ENCODE measurements at regions not wholly inside any gene's neighbourhood (a gene's known extent, or its start where the extent isn't known, plus 50 kb on each side); places are given as distances from the start of the nearest gene placed in this dataset.
"Not testable (repeated sequence)": the region's sequence is repeated elsewhere in the genome, so short reads cannot be mapped to it uniquely, and the experiment has no call there.

- Histone ChIP-seq H3K4me3 (ENCODE audit: severe bottlenecking) (no peak overlapping the region), H3K9me3 (ENCODE audit: severe bottlenecking) (no peaks in the 10 kb centered on the region), H3K36me3 (ENCODE audit: low read depth) (no peaks in the 10 kb centered on the region), H3K27ac (ENCODE audit: poor library complexity, severe bottlenecking) (no peak overlapping the region), H3K27me3 (ENCODE audit: insufficient read depth, poor library complexity, severe bottlenecking) (no peaks in the 10 kb centered on the region), H3K4me1 (ENCODE audit: insufficient read depth, poor library complexity, severe bottlenecking) (no peaks in the 10 kb centered on the region)
- DNase-seq (ENCODE audit: low spot score) (no peak), ATAC-seq (ENCODE audit: low read depth) (no peak)
- no peak for TF ChIP-seq CTCF (IDR thresholded peaks at IDR 0.05; ENCODE audit: poor library complexity, severe bottlenecking)
Observed at GRCh38 chr19:29884466-29884865, 57.6 kb upstream of the URI1 start.

- not testable (repeated sequence) for DNase-seq (ENCODE audit: low spot score); H3K27me3 ChIP-seq (ENCODE audit: insufficient read depth, poor library complexity, severe bottlenecking); H3K27ac ChIP-seq (ENCODE audit: poor library complexity, severe bottlenecking); H3K9me3 ChIP-seq (ENCODE audit: severe bottlenecking); H3K4me3 ChIP-seq (ENCODE audit: severe bottlenecking); ATAC-seq (ENCODE audit: low read depth); H3K4me1 ChIP-seq (ENCODE audit: insufficient read depth, poor library complexity, severe bottlenecking); H3K36me3 ChIP-seq (ENCODE audit: low read depth)
Observed at GRCh38 chr19:29886106-29886505, 55.9 kb upstream of the URI1 start.

GRCh38 chr19:29886586-29886985 is 55.5 kb upstream of the URI1 start:
- TF ChIP-seq CTCF (IDR thresholded peaks at IDR 0.05; ENCODE audit: poor library complexity, severe bottlenecking), result no peak
- no peak overlapping the region for H3K4me3 ChIP-seq (ENCODE audit: severe bottlenecking)
- DNase-seq (ENCODE audit: low spot score) (no peak), ATAC-seq (ENCODE audit: low read depth) (no peak)
- H3K4me1 ChIP-seq (ENCODE audit: insufficient read depth, poor library complexity, severe bottlenecking), result no peaks in the 10 kb centered on the region
- no peaks in the 10 kb centered on the region for H3K9me3 ChIP-seq (ENCODE audit: severe bottlenecking)
- H3K36me3 ChIP-seq (ENCODE audit: low read depth), result no peaks in the 10 kb centered on the region
- no peak overlapping the region for H3K27ac ChIP-seq (ENCODE audit: poor library complexity, severe bottlenecking)
- H3K27me3 ChIP-seq (ENCODE audit: insufficient read depth, poor library complexity, severe bottlenecking), result no peaks in the 10 kb centered on the region

- DNase-seq (ENCODE audit: low spot score), result no peak
- no peak overlapping the region for H3K27ac ChIP-seq (ENCODE audit: poor library complexity, severe bottlenecking)
- H3K4me1 ChIP-seq (ENCODE audit: insufficient read depth, poor library complexity, severe bottlenecking), result no peaks in the 10 kb centered on the region
Observed at GRCh38 chr19:29887442-29887855, 54.6 kb upstream of the URI1 start.

GRCh38 chr19:29888047-29888446 is 54.0 kb upstream of the URI1 start:
- H3K4me3 ChIP-seq (ENCODE audit: severe bottlenecking); H3K27me3 ChIP-seq (ENCODE audit: insufficient read depth, poor library complexity, severe bottlenecking); ATAC-seq (ENCODE audit: low read depth); H3K9me3 ChIP-seq (ENCODE audit: severe bottlenecking); H3K27ac ChIP-seq (ENCODE audit: poor library complexity, severe bottlenecking); DNase-seq (ENCODE audit: low spot score); H3K36me3 ChIP-seq (ENCODE audit: low read depth); H3K4me1 ChIP-seq (ENCODE audit: insufficient read depth, poor library complexity, severe bottlenecking): not testable (repeated sequence)

More at GRCh38 chr19:29887442-29887855, 54.6 kb upstream of the URI1 start:
- no peak; the same call in 2 of the 3 replicates for ATAC-seq (ENCODE audit: low read depth)
- Histone ChIP-seq H3K4me3 (ENCODE audit: severe bottlenecking) (no peak overlapping the region), H3K36me3 (ENCODE audit: low read depth) (no peaks in the 10 kb centered on the region), H3K9me3 (ENCODE audit: severe bottlenecking) (no peaks in the 10 kb centered on the region), H3K27me3 (ENCODE audit: insufficient read depth, poor library complexity, severe bottlenecking) (no peaks in the 10 kb centered on the region)
- no peak for TF ChIP-seq CTCF (IDR thresholded peaks at IDR 0.05; ENCODE audit: poor library complexity, severe bottlenecking)

- H3K4me1 ChIP-seq (ENCODE audit: insufficient read depth, poor library complexity, severe bottlenecking), result no peaks in the 10 kb centered on the region
- no peaks in the 10 kb centered on the region for H3K27me3 ChIP-seq (ENCODE audit: insufficient read depth, poor library complexity, severe bottlenecking)
- H3K4me3 ChIP-seq (ENCODE audit: severe bottlenecking), result no peak overlapping the region
- no peaks in the 10 kb centered on the region for H3K36me3 ChIP-seq (ENCODE audit: low read depth)
- ATAC-seq (ENCODE audit: low read depth) (no peak), DNase-seq (ENCODE audit: low spot score) (no peak)
- no peaks in the 10 kb centered on the region for H3K9me3 ChIP-seq (ENCODE audit: severe bottlenecking)
- H3K27ac ChIP-seq (ENCODE audit: poor library complexity, severe bottlenecking), result no peak overlapping the region
- no peak for TF ChIP-seq CTCF (IDR thresholded peaks at IDR 0.05; ENCODE audit: poor library complexity, severe bottlenecking)
Observed at GRCh38 chr19:29889702-29890101, 52.3 kb upstream of the URI1 start.
